ENCODE measurements at regions not wholly inside any gene's neighbourhood (a gene's known extent, or its start where the extent isn't known, plus 50 kb on each side); places are given as distances from the start of the nearest gene placed in this dataset.

GRCh38 chrX:69556060-69557011, 52.2 kb downstream of the NALF2 start (continued):
- TF ChIP-seq JUN (IDR thresholded peaks at IDR 0.05; ENCODE audit: low read depth, low read length) = no peak
- no peak for TF ChIP-seq KDM5A (IDR thresholded peaks at IDR 0.05; ENCODE audit: low read length)
- no peak for TF ChIP-seq ASH2L (IDR thresholded peaks at IDR 0.05; ENCODE audit: low read length)
- no peak for TF ChIP-seq MAX (IDR thresholded peaks at IDR 0.05)

All from H1 (cell line).